ENCODE measurements at regions not wholly inside any gene's neighbourhood (a gene's known extent, or its start where the extent isn't known, plus 50 kb on each side); places are given as distances from the start of the nearest gene placed in this dataset.

DNA sequence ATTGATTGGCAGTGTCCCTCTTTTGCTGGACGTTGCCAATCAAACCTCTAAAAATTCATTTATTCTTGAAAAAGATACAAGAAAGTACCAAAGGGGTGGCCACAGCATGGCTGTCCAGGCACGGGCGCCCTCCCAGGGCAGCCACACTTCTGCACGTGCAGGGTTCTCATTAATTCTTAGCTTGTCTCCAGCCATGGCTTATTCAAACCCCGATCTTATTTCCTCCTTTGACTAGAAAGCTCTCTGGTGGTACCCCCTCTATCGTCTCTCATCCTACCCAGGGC lies 123.9 kb downstream of the CTTN start:
- TF ChIP-seq HMG20A (CRISPR knock-in tag; IDR thresholded peaks at IDR 0.05; ENCODE audit: borderline replicate concordance) (no peak), TCF7L2 (IDR thresholded peaks at IDR 0.05; ENCODE audit: low read depth, low read length) (no peak), HDAC6 (IDR thresholded peaks at IDR 0.05; ENCODE audit: low read depth, low read length) (no peak), CBFB (CRISPR knock-in tag; IDR thresholded peaks at IDR 0.05) (no peak), CREB1 (IDR thresholded peaks at IDR 0.05) (no peak), CREB1 (CRISPR knock-in tag; IDR thresholded peaks at IDR 0.05) (no peak), ZNF253 (CRISPR knock-in tag; IDR thresholded peaks at IDR 0.05; ENCODE audit: borderline replicate concordance) (no peak), FOXM1 (CRISPR knock-in tag; IDR thresholded peaks at IDR 0.05) (no peak), ZBTB38 (CRISPR knock-in tag; IDR thresholded peaks at IDR 0.05) (no peak), BRD4 (CRISPR knock-in tag; IDR thresholded peaks at IDR 0.05) (no peak), TCF12 (IDR thresholded peaks at IDR 0.05) (no peak), TCF12 (CRISPR knock-in tag; IDR thresholded peaks at IDR 0.05) (no peak)
- TF ChIP-seq, protein P1, sequence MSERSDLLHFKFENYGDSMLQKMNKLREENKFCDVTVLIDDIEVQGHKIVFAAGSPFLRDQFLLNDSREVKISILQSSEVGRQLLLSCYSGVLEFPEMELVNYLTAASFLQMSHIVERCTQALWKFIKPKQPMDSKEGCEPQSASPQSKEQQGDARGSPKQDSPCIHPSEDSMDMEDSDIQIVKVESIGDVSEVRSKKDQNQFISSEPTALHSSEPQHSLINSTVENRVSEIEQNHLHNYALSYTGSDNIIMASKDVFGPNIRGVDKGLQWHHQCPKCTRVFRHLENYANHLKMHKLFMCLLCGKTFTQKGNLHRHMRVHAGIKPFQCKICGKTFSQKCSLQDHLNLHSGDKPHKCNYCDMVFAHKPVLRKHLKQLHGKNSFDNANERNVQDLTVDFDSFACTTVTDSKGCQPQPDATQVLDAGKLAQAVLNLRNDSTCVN (CRISPR knock-in tag; IDR thresholded peaks at IDR 0.05; ENCODE audit: borderline replicate concordance): no peak
- TF ChIP-seq, protein P2, sequence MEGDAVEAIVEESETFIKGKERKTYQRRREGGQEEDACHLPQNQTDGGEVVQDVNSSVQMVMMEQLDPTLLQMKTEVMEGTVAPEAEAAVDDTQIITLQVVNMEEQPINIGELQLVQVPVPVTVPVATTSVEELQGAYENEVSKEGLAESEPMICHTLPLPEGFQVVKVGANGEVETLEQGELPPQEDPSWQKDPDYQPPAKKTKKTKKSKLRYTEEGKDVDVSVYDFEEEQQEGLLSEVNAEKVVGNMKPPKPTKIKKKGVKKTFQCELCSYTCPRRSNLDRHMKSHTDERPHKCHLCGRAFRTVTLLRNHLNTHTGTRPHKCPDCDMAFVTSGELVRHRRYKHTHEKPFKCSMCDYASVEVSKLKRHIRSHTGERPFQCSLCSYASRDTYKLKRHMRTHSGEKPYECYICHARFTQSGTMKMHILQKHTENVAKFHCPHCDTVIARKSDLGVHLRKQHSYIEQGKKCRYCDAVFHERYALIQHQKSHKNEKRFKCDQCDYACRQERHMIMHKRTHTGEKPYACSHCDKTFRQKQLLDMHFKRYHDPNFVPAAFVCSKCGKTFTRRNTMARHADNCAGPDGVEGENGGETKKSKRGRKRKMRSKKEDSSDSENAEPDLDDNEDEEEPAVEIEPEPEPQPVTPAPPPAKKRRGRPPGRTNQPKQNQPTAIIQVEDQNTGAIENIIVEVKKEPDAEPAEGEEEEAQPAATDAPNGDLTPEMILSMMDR (CRISPR knock-in tag; IDR thresholded peaks at IDR 0.05): no peak
- TF ChIP-seq, protein P3, sequence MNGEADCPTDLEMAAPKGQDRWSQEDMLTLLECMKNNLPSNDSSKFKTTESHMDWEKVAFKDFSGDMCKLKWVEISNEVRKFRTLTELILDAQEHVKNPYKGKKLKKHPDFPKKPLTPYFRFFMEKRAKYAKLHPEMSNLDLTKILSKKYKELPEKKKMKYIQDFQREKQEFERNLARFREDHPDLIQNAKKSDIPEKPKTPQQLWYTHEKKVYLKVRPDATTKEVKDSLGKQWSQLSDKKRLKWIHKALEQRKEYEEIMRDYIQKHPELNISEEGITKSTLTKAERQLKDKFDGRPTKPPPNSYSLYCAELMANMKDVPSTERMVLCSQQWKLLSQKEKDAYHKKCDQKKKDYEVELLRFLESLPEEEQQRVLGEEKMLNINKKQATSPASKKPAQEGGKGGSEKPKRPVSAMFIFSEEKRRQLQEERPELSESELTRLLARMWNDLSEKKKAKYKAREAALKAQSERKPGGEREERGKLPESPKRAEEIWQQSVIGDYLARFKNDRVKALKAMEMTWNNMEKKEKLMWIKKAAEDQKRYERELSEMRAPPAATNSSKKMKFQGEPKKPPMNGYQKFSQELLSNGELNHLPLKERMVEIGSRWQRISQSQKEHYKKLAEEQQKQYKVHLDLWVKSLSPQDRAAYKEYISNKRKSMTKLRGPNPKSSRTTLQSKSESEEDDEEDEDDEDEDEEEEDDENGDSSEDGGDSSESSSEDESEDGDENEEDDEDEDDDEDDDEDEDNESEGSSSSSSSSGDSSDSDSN (CRISPR knock-in tag; IDR thresholded peaks at IDR 0.05): no peak
